ENCODE measurements at regions not wholly inside any gene's neighbourhood (a gene's known extent, or its start where the extent isn't known, plus 50 kb on each side); places are given as distances from the start of the nearest gene placed in this dataset.
A peak's percentile ranks its signal among the peaks of the same experiment; 100 is the strongest.

DNA sequence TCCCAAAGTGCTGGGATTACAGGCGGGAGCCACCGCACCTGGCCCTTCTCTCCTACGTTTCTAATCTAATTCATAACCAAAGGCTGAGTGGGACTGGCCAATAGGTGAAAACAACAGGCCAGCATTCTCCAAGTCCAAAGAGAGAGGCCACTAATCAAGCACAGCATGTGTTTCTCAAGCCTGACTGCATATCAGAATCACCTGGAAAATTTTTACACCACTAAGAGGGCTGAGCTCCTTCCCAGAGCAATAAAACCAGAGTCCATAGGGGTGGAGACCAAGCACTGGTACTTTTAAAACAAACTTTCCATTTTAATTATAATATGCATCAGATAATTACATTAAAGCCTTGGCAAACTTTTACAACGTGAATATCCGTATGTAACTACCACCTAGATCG lies 254.4 kb downstream of the OPA1 start:
- ATAC-seq, result no peak
- H3K9me3 Mint-ChIP-seq, result no peaks in the 10 kb centered on the region
- H3K36me3 Mint-ChIP-seq, result no peaks in the 10 kb centered on the region
- H3K27ac Mint-ChIP-seq, result no peak overlapping the region
- DNase-seq (ENCODE audit: low spot score in 2 of 2), result no peak

DNA sequence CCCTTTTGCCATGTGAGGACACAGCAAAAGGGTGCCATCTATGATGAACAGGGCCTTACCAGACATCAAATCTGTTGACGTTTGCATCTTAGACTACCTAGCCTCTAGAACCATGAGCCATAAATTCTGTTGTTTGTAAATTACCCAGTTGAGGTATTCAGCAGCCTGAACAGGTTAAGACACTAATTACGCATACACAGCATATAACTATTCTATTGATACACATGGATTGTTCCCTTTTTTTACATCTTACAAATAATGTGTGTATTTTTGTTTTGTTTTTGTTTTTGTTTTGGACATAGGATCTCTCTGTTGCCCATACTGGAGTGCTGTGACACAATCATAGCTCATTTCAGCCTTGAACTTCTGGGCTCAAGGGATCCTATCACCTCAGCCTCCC lies 255.5 kb downstream of the OPA1 start:
- no peak for ATAC-seq
- Mint-ChIP-seq H3K9me3 (no peaks in the 10 kb centered on the region), H3K27ac (no peak overlapping the region), H3K36me3 (no peaks in the 10 kb centered on the region)
- DNase-seq (ENCODE audit: low spot score in 2 of 2), result no peak

DNA sequence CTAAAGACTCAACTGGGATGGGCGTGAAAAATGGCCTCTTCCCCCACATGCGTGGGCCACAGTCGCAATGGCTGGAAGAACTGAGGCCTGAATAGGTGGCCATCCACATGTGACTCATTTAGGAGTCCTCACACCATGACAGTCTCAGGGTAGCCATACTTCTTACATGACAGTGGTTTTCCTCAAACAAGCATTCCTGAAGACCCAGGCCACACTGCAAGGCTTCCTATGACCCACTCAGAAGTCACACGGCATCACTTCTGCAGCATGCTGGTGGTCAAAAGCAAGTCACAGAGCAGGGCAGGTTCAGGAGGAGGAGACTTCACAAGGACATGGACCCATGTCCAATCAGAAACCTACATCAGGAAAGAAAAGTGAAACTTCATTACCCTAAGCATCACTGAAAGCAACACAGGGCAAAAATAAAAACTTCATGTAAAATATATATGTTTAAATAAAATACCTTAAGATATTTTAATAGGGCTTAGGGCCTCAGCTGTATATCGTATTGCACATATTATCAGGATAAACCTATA lies 257.1 kb downstream of the OPA1 start:
- Mint-ChIP-seq H3K9me3 (no peaks in the 10 kb centered on the region), H3K27ac (no peak overlapping the region), H3K36me3 (no peaks in the 10 kb centered on the region)
- no peak for DNase-seq (ENCODE audit: low spot score in 2 of 2)
- no peak for ATAC-seq

DNA sequence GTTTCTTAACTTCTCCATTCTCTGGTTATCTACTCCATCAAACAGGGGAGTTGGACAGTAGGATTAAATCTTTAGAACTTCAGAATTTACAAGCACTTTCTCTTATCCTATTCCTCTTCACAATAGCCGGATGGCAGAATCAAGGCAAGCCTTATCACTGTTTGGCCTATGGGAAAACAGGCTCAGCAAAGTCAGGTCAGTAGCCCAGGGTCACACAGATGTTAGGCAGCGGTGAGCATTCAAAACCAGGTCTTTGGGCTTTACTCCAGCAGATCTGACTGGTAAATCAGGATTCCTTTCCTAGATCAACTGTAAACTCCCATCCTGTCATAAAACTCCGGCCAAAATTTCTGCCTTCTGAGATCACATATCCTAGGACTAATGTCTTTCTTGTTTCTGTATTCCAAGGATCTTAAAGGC lies 258.4 kb downstream of the OPA1 start:
- DNase-seq (ENCODE audit: low spot score in 2 of 2) (no peak), ATAC-seq (no peak)
- Mint-ChIP-seq H3K27ac (no peak overlapping the region), H3K36me3 (no peaks in the 10 kb centered on the region), H3K9me3 (no peaks in the 10 kb centered on the region)

DNA sequence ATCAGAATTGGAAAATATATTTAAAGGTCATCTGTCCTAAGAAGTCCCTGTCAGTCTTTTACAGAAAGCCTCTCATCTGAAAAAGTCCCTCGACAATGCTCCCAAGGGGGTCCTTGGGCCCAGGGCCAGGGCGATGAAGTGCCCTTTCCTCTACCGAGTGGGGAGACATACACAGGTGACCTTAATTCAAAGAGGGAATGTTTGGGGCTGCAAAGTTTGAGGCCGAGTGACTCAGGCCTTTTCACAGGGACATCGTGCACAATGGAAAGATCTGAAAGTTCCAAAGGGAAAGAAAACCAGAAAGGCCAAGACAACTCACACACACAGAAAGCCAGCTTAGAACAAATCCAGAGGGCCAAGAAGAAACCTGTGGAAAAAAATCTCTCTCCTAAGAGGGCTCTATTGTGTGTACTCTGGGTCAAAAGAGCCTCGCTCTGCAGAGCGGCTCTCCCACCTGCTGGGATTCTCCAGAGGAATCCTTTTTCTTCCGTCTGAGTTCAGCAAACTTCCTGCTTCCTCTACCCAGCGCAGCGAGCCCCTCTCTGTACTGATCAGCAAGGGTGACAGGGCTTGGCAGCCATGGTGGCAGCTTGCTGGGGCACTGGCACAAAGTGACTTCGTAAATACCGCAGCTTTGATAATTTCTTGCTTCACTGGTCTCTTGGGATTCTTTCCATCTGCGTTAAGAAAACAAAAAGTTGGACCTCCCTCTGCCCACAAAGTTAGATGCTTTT lies 259.1 kb downstream of the OPA1 start:
- Mint-ChIP-seq H3K9me3 (no peaks in the 10 kb centered on the region), H3K27ac (no peak overlapping the region), H3K36me3 (no peaks in the 10 kb centered on the region)
- ATAC-seq, result no peak
- DNase-seq (ENCODE audit: low spot score in 2 of 2), result no peak

DNA sequence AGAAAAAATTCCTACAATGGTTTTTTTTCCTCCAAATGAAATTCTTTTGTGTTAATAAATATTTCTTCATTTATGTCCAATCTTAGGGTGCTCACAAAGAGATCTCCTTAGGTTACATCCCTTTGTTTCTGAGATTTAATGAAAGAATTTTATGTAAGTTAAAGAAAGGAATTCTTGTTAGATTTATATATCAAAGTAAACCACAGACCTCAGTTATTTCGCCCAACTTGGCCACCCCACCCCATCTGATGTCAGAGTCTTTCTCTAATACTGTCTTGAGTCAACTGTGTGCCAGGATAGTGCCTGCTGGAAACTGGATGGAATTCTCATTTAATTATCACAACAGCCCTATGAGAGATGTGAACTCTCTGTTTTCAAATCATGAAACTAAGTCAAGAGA lies 259.9 kb downstream of the OPA1 start:
- Mint-ChIP-seq H3K36me3 (no peaks in the 10 kb centered on the region), H3K27ac (no peak overlapping the region), H3K9me3 (no peaks in the 10 kb centered on the region)
- DNase-seq (ENCODE audit: low spot score in 2 of 2) (no peak), ATAC-seq (no peak)

DNA sequence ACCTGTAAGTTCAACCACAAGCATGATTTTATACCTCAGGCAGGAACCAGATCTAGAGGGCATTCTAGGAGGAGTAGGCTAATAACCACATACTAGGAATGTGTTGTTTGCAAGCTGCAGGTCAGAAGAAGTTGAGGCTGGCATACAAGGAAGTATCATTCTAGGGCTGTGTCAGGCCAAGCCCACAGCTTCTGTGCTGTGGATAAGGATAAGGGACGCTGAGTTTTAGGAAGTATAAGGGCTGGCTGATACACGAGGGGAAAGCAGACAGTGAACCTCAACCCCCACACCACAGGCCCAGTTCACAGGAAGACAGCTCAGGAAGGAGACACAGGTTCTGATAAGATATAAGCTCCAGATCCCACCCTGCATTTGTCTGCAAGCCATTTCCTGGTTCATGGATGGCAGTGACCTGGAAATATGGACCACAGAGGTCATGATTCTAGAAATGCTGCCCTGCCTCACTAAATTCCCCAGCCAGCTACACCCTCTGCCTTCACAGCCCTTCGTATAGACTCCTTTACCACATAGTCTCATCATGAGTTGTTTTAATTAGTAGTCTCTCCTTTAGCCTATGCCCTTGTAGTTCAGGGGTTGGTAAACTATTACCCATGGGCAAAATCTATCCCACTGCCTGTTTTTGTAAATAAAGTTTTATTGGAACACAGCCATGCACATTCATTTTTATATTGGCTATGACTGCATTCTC lies 260.7 kb downstream of the OPA1 start:
- Mint-ChIP-seq H3K9me3 (no peaks in the 10 kb centered on the region), H3K27ac (no peak overlapping the region), H3K36me3 (no peaks in the 10 kb centered on the region)
- ATAC-seq (no peak), DNase-seq (ENCODE audit: low spot score in 2 of 2) (no peak)

DNA sequence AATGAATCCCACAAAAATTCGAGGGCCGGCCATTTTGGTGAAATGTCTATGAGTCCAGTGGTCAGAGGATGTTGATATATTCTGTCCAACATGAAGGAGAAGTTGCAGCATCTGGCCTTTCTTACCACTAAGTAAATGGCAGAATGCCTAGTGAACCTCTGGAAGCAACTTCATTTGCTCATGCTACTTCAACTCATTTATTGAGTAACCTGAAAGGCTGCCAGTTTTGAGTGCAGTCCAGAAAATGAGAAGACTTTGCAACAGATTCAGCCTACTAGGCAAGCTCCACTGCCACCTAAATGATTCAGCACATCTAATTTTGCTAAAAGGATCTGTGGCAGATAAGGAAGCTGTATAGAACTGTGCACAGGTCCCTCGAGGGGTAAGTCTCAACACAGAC lies 265.0 kb downstream of the OPA1 start:
- DNase-seq (ENCODE audit: low spot score in 2 of 2) (no peak), ATAC-seq (no peak)
- Mint-ChIP-seq H3K9me3 (no peaks in the 10 kb centered on the region), H3K27ac (no peak overlapping the region), H3K36me3 (no peaks in the 10 kb centered on the region)

DNA sequence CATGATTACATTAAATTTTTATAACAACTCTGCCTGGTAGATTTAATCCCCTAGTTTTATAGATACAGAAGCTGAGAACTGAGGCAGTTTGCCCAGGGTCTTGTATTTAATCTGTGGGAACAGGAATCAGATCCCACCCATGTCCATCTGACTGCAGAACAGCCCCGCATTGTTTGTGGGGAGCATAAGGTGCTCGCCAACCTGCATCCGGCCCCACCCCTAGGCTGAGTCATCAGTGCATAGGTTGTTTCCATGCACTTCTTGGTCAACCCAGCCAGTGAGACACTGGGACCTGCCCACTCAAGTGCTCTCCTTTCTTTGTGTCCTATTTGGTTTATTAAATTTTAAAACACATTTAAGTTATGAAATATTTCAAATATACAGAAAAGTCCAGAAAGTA lies 266.2 kb downstream of the OPA1 start:
- Mint-ChIP-seq H3K36me3 (no peaks in the 10 kb centered on the region), H3K9me3 (no peaks in the 10 kb centered on the region), H3K27ac (no peak overlapping the region)
- ATAC-seq (no peak), DNase-seq (ENCODE audit: low spot score in 2 of 2) (no peak)

DNA sequence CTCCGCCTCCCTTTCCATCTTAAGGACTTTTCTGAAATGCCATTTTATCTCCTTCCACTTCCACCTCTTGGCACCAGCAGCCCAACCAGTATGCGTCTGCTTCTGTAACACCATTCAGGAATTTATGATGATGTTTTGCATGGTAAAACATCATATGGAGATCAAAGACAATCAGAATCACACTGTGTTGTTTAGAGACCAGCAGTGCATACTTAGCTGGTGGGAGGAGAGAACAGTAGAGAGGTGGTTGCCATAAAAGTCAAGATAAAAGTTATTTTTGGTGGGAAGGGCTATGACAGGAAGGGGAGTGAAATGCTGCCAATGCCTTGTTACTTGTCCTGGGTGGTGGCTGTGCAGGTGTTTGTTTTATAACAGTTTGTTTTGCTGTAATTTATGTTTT lies 268.0 kb downstream of the OPA1 start:
- H3K36me3 Mint-ChIP-seq, result no peaks in the 10 kb centered on the region
- H3K27ac Mint-ChIP-seq, result no peak overlapping the region
- no peak for DNase-seq (ENCODE audit: low spot score in 2 of 2)
- ATAC-seq, result no peak
- H3K9me3 Mint-ChIP-seq, result no peaks in the 10 kb centered on the region

DNA sequence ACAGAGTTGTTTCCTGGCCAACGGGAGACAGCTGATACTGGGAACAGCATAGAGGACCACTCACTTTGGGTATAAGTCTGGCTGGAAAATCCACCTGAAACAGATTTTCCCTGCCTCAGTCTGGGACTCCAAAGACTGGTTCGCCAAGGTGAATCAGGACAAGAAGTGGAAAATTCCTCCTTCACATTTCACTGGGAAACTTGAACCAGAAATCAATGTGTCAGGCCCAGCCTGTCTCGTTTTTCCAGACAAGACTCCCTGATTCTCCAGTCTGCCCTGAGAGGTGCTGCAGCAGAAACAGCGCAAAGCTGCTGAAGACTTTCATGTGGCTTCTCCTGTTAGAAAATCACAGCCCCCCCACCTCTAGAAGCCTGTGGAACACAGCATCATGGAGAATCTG lies 269.8 kb downstream of the OPA1 start:
- DNase-seq (ENCODE audit: low spot score in 2 of 2), result no peak
- no peak for ATAC-seq
- no peaks in the 10 kb centered on the region for H3K9me3 Mint-ChIP-seq
- H3K27ac Mint-ChIP-seq, result no peak overlapping the region
- H3K36me3 Mint-ChIP-seq, result no peaks in the 10 kb centered on the region

DNA sequence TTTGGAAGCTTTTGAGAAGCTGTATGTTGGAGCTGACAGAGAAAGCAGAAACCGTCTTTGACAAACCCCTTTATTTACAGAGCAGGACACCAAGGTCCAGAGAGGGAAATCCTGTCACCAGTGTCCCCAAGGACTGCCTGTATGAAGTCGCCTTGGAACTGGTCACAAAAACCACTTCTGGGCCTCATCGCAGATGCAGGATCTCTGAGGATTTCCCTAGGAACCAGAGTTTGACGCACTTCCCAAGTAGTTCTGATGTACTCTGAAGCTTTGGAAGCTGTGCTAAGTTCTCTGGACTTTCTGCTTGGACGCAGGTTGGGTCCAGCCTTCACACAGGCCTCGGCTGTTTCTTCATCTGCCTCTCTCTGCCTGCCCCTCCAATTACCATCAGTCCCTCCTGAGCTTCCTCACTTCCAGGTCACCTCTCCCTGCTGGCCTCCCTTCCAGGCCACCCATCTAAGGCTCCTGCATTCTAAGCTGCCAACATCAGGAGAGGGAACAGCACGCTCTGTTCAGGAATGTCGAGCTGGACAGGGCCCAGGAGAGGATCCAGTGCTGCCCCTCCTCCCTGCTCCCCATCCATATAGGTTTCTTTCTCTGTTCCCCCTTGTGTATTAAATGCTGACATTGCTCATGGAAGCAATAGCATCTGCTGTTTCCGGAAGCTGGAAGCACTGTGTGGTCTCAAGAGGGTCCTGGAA lies 270.8 kb downstream of the OPA1 start:
- Mint-ChIP-seq H3K9me3 (no peaks in the 10 kb centered on the region), H3K36me3 (no peaks in the 10 kb centered on the region), H3K27ac (no peak overlapping the region)
- ATAC-seq (no peak), DNase-seq (ENCODE audit: low spot score in 2 of 2) (no peak)

DNA sequence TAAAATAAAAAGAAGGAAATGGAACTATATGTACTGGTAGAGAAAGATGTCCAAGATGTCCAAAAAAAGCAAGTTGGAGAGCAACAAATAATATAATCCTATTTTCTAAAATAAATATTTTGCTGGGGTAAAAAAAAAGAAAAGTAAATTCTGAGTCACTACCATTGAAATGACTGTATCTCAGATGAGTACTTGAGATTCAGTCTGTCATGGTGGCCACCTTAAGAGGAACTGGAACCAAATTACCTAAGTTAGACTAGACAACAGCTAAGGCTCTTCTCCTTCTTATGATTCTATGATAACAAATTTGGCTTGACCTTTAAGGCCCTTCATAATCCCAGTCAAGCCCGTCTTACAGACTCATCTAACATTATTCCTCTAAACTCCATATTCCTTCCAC lies 270.6 kb upstream of the HES1 start:
- no peaks in the 10 kb centered on the region for H3K36me3 Mint-ChIP-seq
- no peaks in the 10 kb centered on the region for H3K9me3 Mint-ChIP-seq
- no peak for DNase-seq (ENCODE audit: low spot score in 2 of 2)
- ATAC-seq, result peak; percentile 25 to 54
- no peak overlapping the region for H3K27ac Mint-ChIP-seq

DNA sequence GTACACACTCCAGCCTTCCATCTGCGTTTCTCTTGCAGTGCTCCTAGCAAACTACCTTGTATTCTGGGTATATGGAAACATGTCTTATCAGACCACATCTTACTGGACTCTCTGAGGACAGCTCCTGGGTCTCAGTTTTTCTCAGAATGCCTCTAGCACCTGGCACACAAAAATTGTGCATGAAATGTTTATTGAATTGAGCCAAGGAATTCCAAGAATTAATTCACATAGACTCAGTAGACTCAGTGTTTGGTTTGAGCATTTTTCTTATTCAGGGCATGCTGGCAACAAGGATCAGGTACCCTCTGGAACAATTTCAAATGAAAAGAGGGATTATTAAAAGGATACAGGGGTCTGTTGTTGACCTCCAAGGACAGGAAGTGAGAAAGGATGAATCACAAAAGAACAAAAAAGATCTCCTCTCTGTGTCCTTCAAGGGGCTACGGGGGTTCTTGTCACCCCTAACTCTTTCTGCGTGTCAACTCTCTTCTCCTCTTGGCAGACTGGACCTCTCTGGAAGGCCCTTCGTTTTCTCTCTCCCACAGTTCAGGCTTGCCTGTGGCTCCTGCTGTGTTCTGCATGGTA lies 270.0 kb upstream of the HES1 start:
- H3K36me3 Mint-ChIP-seq, result no peaks in the 10 kb centered on the region
- no peak for ATAC-seq
- no peaks in the 10 kb centered on the region for H3K9me3 Mint-ChIP-seq

DNA sequence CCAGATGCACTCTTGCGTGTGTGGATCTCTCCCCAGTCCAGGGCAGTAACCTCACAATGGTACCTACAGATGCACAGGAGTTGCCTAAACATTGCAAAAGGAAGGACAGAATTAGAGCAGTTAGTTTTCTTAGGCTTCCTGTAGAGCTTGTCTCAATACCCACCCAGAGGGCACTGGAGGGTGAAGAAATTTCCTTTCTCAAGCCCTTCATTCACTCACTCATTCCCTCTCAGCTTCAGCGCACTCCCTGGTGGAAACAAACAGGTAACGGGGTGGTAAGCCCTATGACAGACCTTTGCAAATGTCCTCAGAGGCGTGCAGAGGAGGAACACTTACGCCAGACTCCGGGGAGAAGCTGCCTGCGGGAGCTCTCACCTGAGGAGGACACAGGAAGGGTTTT lies 267.4 kb upstream of the HES1 start:
- DNase-seq (ENCODE audit: low spot score in 2 of 2), result no peak
- no peak overlapping the region for H3K27ac Mint-ChIP-seq
- H3K36me3 Mint-ChIP-seq, result no peaks in the 10 kb centered on the region
- ATAC-seq, result no peak
- H3K9me3 Mint-ChIP-seq, result no peaks in the 10 kb centered on the region

More for the DNA sequence above, 270.0 kb upstream of the HES1 start:
- DNase-seq (ENCODE audit: low spot score in 2 of 2), result no peak
- no peak overlapping the region for H3K27ac Mint-ChIP-seq

DNA sequence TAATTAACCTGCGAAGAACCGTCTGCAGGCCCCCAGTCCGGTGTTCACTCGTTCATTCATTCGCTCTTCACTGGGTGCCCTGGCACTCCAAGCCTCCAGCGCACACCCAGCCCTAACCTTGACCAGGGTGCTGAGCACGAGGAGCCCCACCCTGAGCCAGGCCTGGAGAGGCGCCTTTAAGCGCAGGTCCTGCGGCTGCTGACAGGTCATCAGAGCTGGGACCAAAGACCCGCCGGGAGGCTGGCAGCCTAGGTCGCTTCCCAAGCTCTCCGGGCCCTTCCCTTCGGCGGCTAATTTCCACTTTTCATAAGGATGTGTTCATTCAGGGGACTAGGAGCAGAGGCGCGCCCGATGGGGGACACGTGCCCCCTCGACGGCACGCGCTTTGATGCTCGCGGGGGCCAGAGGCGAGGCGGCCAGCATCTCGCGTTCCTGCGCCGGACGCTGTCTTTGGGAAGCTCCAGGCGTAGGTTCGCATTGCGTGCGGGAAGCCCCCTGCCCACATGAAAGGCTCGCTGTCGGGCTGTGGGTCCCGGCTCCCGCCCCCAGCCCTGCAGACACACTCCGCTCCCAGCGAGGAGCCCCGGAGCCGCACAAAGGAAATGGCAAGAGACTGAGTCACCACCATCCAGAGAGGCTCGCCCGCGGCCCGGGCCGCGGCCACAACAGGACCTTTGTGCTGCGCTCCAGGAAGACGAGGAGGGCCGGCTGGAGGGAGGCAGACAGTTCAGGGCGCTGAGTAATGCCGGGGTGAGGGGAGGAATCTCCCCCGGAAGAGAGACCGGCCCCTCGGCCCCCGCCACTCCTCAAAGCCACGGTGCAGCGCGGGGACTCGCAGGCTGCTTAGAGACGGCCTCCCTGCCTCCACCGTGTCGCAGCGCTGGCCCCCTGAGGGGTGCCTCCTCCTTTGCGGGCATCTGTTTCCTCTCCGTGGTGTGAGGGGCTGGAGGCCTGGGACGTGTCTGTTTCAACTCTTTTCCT lies 266.4 kb upstream of the HES1 start:
- Mint-ChIP-seq H3K36me3 (no peaks in the 10 kb centered on the region), H3K9me3 (no peaks in the 10 kb centered on the region), H3K27ac (no peak overlapping the region)
- DNase-seq (ENCODE audit: low spot score in 2 of 2) (peak; percentile 12 to 71), ATAC-seq (peak; percentile 68 to 77)
